ENCODE measurements at regions not wholly inside any gene's neighbourhood (a gene's known extent, or its start where the extent isn't known, plus 50 kb on each side); places are given as distances from the start of the nearest gene placed in this dataset.

DNA sequence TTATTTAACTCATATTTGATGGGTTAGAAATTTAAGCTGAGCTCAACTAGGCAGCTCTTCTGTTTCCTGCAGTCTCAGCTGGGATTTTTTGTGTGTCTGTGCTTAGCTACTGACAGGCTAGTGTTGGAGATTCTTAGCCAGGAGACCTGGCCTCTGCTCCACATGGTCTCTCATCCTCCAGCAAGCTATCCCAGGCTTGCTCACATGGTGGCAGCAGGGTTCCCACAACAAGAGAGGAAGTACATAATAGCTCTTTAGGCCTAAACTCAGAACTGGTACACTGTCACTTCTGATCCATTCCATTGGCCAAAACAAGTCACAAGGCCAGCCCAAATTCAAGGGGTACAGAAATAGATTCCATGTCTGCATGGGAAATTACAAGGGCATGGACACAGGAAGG lies 406.2 kb downstream of the SUCLA2 start:
- no peak for TF ChIP-seq GATA2 (IDR thresholded peaks at IDR 0.05; ENCODE audit: low read depth, low read length)
- TF ChIP-seq GATA3 (IDR thresholded peaks at IDR 0.05; ENCODE audit: low read depth, low read length) = no peak
